ENCODE measurements at regions not wholly inside any gene's neighbourhood (a gene's known extent, or its start where the extent isn't known, plus 50 kb on each side); places are given as distances from the start of the nearest gene placed in this dataset.

GRCh38 chr18:10271481-10271880 is 183.0 kb upstream of the APCDD1 start:
- no peak for DNase-seq

GRCh38 chr18:10274301-10274700 is 180.1 kb upstream of the APCDD1 start:
- Histone ChIP-seq H3K9me3 (no peaks in the 10 kb centered on the region), H3K27me3 (no peaks in the 10 kb centered on the region), H3K4me3 (no peak overlapping the region), H3K4me1 (no peaks in the 10 kb centered on the region), H3K36me3 (no peaks in the 10 kb centered on the region), H3K27ac (no peak overlapping the region)
- no peak for DNase-seq
- TF ChIP-seq POLR2A (IDR thresholded peaks at IDR 0.05) (no peak), CTCF (IDR thresholded peaks at IDR 0.05) (no peak)

More at GRCh38 chr18:10271481-10271880, 183.0 kb upstream of the APCDD1 start:
- no peaks in the 10 kb centered on the region for H3K4me1 ChIP-seq
- H3K27me3 ChIP-seq = no peaks in the 10 kb centered on the region
- H3K4me3 ChIP-seq = no peak overlapping the region
- no peak overlapping the region for H3K27ac ChIP-seq
- no peaks in the 10 kb centered on the region for H3K9me3 ChIP-seq
- no peaks in the 10 kb centered on the region for H3K36me3 ChIP-seq
- TF ChIP-seq POLR2A (IDR thresholded peaks at IDR 0.05) (no peak), CTCF (IDR thresholded peaks at IDR 0.05) (no peak)

- no peaks in the 10 kb centered on the region for H3K4me1 ChIP-seq
- no peaks in the 10 kb centered on the region for H3K36me3 ChIP-seq
- H3K27ac ChIP-seq = no peak overlapping the region
- TF ChIP-seq CTCF (IDR thresholded peaks at IDR 0.05) (no peak), POLR2A (IDR thresholded peaks at IDR 0.05) (no peak)
- no peaks in the 10 kb centered on the region for H3K27me3 ChIP-seq
- H3K9me3 ChIP-seq = no peaks in the 10 kb centered on the region
- no peak for DNase-seq
- H3K4me3 ChIP-seq = no peak overlapping the region
These were observed 178.9 kb upstream of the APCDD1 start for GRCh38 chr18:10275486-10275885.

GRCh38 chr18:10278265-10278664 is 176.2 kb upstream of the APCDD1 start:
- Histone ChIP-seq H3K9me3 (no peaks in the 10 kb centered on the region), H3K4me1 (no peaks in the 10 kb centered on the region), H3K4me3 (no peak overlapping the region), H3K27me3 (no peaks in the 10 kb centered on the region), H3K27ac (no peak overlapping the region), H3K36me3 (no peaks in the 10 kb centered on the region)
- TF ChIP-seq CTCF (IDR thresholded peaks at IDR 0.05) (no peak), POLR2A (IDR thresholded peaks at IDR 0.05) (no peak)
- no peak for DNase-seq

GRCh38 chr18:10279471-10279870 is 175.0 kb upstream of the APCDD1 start:
- no peaks in the 10 kb centered on the region for H3K36me3 ChIP-seq
- DNase-seq = no peak
- H3K9me3 ChIP-seq = no peaks in the 10 kb centered on the region
- peaks cover 0 to under 1% (median 0%) of the 10 kb centered on the region in 4 donors for H3K4me1 ChIP-seq
- H3K27ac ChIP-seq = no peak overlapping the region
- no peak overlapping the region for H3K4me3 ChIP-seq
- H3K27me3 ChIP-seq = no peaks in the 10 kb centered on the region
- TF ChIP-seq POLR2A (IDR thresholded peaks at IDR 0.05) (no peak), CTCF (IDR thresholded peaks at IDR 0.05) (no peak)
